HEK293T (cell line): ENCODE measurements at regions not wholly inside any gene's neighbourhood (a gene's known extent, or its start where the extent isn't known, plus 50 kb on each side); places are given as distances from the start of the nearest gene placed in this dataset.
"Not testable (repeated sequence)": the region's sequence is repeated elsewhere in the genome, so short reads cannot be mapped to it uniquely, and the experiment has no call there.

Source experiments
- CTBP1 ChIP-seq: fragments of 450-650 bp; IDR thresholded peaks from 2 replicates; pipeline ENCODE4 v1.6.1; 2016; ENCODE audit warnings: borderline replicate concordance
- ELF4 ChIP-seq: fragments of 450-650 bp; IDR thresholded peaks from 2 replicates; pipeline ENCODE4 v1.6.1; 2017; ENCODE audit warnings: antibody characterized with exemption
- FOXA1 ChIP-seq: fragments of 450-650 bp; IDR thresholded peaks from 2 replicates; pipeline ENCODE4 v1.6.1; 2016; ENCODE audit warnings: mild to moderate bottlenecking
- FOXM1 ChIP-seq: fragments of 450-650 bp; IDR thresholded peaks from 2 replicates; pipeline ENCODE4 v1.6.1; 2017; ENCODE audit warnings: mild to moderate bottlenecking, borderline replicate concordance
- NFRKB ChIP-seq: fragments of 450-650 bp; IDR thresholded peaks from 2 replicates; pipeline ENCODE4 v1.6.1; 2016; ENCODE audit warnings: mild to moderate bottlenecking, moderate library complexity
- SUZ12 ChIP-seq: fragments of 450-650 bp; IDR thresholded peaks from 2 replicates; pipeline ENCODE4 v1.6.1; 2016; ENCODE audit warnings: mild to moderate bottlenecking
- ZNF384 ChIP-seq: fragments of 450-650 bp; IDR thresholded peaks from 2 replicates; pipeline ENCODE4 v1.6.1; 2016

DNA sequence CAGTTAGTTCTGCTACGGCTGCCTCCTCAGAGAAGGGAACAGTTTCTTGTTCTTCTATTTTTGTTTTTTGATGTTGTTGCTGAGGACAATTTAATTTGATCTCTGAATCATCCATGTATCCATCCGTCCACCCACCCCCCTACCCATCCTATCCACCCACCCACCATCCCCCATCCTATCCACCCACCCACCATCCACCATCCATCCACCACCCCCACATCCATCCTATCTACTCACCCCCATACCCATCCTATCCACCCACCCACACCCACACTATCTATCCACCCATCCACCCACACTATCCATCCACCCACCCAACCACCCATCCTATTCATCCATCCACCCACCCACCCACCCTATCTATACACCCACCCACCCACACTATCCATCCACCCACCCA, 1207.2 kb downstream of the BRD1 start:
- TF ChIP-seq FOXM1, FOXA1, ZNF384, ELF4, NFRKB, CTBP1, SUZ12: not testable (repeated sequence)
